Liver (tissue), 8 donors: ENCODE measurements at regions not wholly inside any gene's neighbourhood (a gene's known extent, or its start where the extent isn't known, plus 50 kb on each side); places are given as distances from the start of the nearest gene placed in this dataset.

Experiments used
- DNase-seq: peaks from one replicate; pipeline ENCODE4 v3.0.0-alpha.2; 2017; ENCODE audit warnings: low spot score
- H3K27ac ChIP-seq, 2 donors: one replicate each; pipeline ENCODE4 v1.7.0; 2013; ENCODE audit warnings: inconsistent platforms in 2 of 2, low read length in 2 of 2, control low read depth in 1 of 2, low read depth in 1 of 2, mild to moderate bottlenecking in 1 of 2
- H3K27me3 ChIP-seq, 4 donors: one replicate each; pipeline versions ENCODE4 v1.6.1 to v1.7.0; 2013; ENCODE audit warnings: low read length in 3 of 4, inconsistent platforms in 1 of 4, mild to moderate bottlenecking in 1 of 4, moderate library complexity in 1 of 4; ENCODE audit not compliant: control insufficient read depth in 4 of 4, insufficient read depth in 4 of 4
- H3K36me3 ChIP-seq, 4 donors: one replicate each; pipeline versions ENCODE4 v1.6.1 to v1.7.0; 2013; ENCODE audit warnings: low read length in 3 of 4, mild to moderate bottlenecking in 3 of 4, low read depth in 1 of 4, moderate library complexity in 1 of 4; ENCODE audit not compliant: control insufficient read depth in 4 of 4, insufficient read depth in 3 of 4
- H3K4me1 ChIP-seq, 4 donors: one replicate each; pipeline versions ENCODE4 v1.6.1 to v1.7.0; 2013; ENCODE audit warnings: low read length in 3 of 4, mild to moderate bottlenecking in 3 of 4, moderate library complexity in 1 of 4; ENCODE audit not compliant: control insufficient read depth in 4 of 4, insufficient read depth in 4 of 4
- H3K4me3 ChIP-seq, 3 donors: one replicate each; pipeline versions ENCODE4 v1.6.1 to v1.7.0; 2013; ENCODE audit warnings: low read length in 3 of 3, control low read depth in 1 of 3, low read depth in 1 of 3, mild to moderate bottlenecking in 1 of 3
- H3K9ac ChIP-seq, 2 donors: one replicate each; pipeline ENCODE4 v1.7.0; 2013; ENCODE audit warnings: low read length in 2 of 2, mild to moderate bottlenecking in 2 of 2, moderate library complexity in 2 of 2, control low read depth in 1 of 2, low read depth in 1 of 2
- H3K9me3 ChIP-seq, 4 donors: one replicate each; pipeline versions ENCODE4 v1.6.1 to v1.7.0; 2013; ENCODE audit warnings: low read length in 3 of 4; ENCODE audit not compliant: control insufficient read depth in 4 of 4
- ATF3 ChIP-seq: IDR thresholded peaks from 2 replicates; pipeline ENCODE4 v1.6.1; 2016; ENCODE audit warnings: antibody characterized with exemption
- CTCF ChIP-seq: fragments of 150-350 bp; IDR thresholded peaks from 2 replicates; pipeline ENCODE4 v1.5.1; 2017; ENCODE audit warnings: improper control_type of control experiment, low read depth, low read length; ENCODE audit not compliant: missing input control
- EGR1 ChIP-seq, 2 donors: IDR thresholded peaks; 2 replicates each; pipeline ENCODE4 v1.6.1; 2016 to 2018; ENCODE audit warnings: antibody characterized with exemption in 2 of 2, low read depth in 2 of 2
- FOXA1 ChIP-seq: IDR thresholded peaks from 2 replicates; pipeline ENCODE4 v1.6.1; 2016; ENCODE audit warnings: antibody characterized with exemption
- FOXA2 ChIP-seq: IDR thresholded peaks from 2 replicates; pipeline ENCODE4 v1.6.1; 2016; ENCODE audit warnings: antibody characterized with exemption
- GABPA ChIP-seq, 2 donors: IDR thresholded peaks in 1 of 2; conservative IDR thresholded peaks in 1 of 2; 2 replicates each; pipeline ENCODE4 v1.6.1; 2016; ENCODE audit warnings: antibody characterized with exemption in 2 of 2, mild to moderate bottlenecking in 1 of 2, moderate library complexity in 1 of 2
- HNF4A ChIP-seq, 2 donors: conservative IDR thresholded peaks; 2 replicates each; pipeline ENCODE4 v1.6.1; 2016; ENCODE audit warnings: antibody characterized with exemption in 2 of 2, mild to moderate bottlenecking in 2 of 2
- HNF4G ChIP-seq: IDR thresholded peaks from 2 replicates; pipeline ENCODE4 v1.6.1; 2016; ENCODE audit warnings: antibody characterized with exemption
- JUND ChIP-seq, 2 donors: IDR thresholded peaks; 2 replicates each; pipeline ENCODE4 v1.6.1; 2016; ENCODE audit warnings: antibody characterized with exemption in 2 of 2
- MAX ChIP-seq: IDR thresholded peaks from 2 replicates; pipeline ENCODE4 v1.6.1; 2016; ENCODE audit warnings: antibody characterized with exemption
- NR2F2 ChIP-seq: IDR thresholded peaks from 2 replicates; pipeline ENCODE4 v1.6.1; 2016; ENCODE audit warnings: antibody characterized with exemption
- RAD21 ChIP-seq, 2 donors: IDR thresholded peaks; 2 replicates each; pipeline ENCODE4 v1.6.1; 2016; ENCODE audit warnings: antibody characterized with exemption in 2 of 2, mild to moderate bottlenecking in 2 of 2
- REST ChIP-seq: IDR thresholded peaks from 2 replicates; pipeline ENCODE4 v1.6.1; 2016; ENCODE audit warnings: antibody characterized with exemption, mild to moderate bottlenecking
- RXRA ChIP-seq, 2 donors: IDR thresholded peaks; 2 replicates each; pipeline ENCODE4 v1.6.1; 2017 to 2018; ENCODE audit warnings: antibody characterized with exemption in 2 of 2, mild to moderate bottlenecking in 1 of 2
- SP1 ChIP-seq: IDR thresholded peaks from 2 replicates; pipeline ENCODE4 v1.6.1; 2018; ENCODE audit warnings: antibody characterized with exemption, mild to moderate bottlenecking
- TAF1 ChIP-seq: conservative IDR thresholded peaks from 2 replicates; pipeline ENCODE4 v1.6.1; 2016; ENCODE audit warnings: antibody characterized with exemption, mild to moderate bottlenecking
- YY1 ChIP-seq: IDR thresholded peaks from 2 replicates; pipeline ENCODE4 v1.6.1; 2016; ENCODE audit warnings: antibody characterized with exemption, mild to moderate bottlenecking
- ZBTB33 ChIP-seq: IDR thresholded peaks from 2 replicates; pipeline ENCODE4 v1.6.1; 2016; ENCODE audit warnings: antibody characterized with exemption
- WGBS: extraction: QIAGEN DNeasy Blood & Tissue Kit; methylation state at CpG from one replicate; pipeline ENCODE4 v1.1.7; 2013; 5-methylcytosine and 5-hydroxymethylcytosine counted together
- donor health status: healthy.
- donor health status: healthy.
- donor health status: healthy.
- donor health status: healthy.
- donor health status: healthy.

GRCh38 chr5:57410374-57411320, 72.0 kb downstream of the ACTBL2 start:
- no peak for TF ChIP-seq HNF4A (conservative IDR thresholded peaks at IDR 0.05)
- TF ChIP-seq NR2F2 = no peak
- TF ChIP-seq REST = no peak
- no peak for TF ChIP-seq FOXA1
- TF ChIP-seq GABPA (IDR thresholded peaks at IDR 0.05 in 1 of 2, conservative IDR thresholded peaks at IDR 0.05 in 1 of 2) = no peak
- no peaks in the 10 kb centered on the region for H3K9me3 ChIP-seq

GRCh38 chr5:57408714-57409113, 73.9 kb downstream of the ACTBL2 start:
- Histone ChIP-seq H3K9ac (peak overlapping the region in 1 of 2 donors; percentile 41), H3K4me3 (no peak overlapping the region), H3K36me3 (no peaks in the 10 kb centered on the region), H3K4me1 (peaks cover 10 to 44% (median 30%) of the 10 kb centered on the region in 4 donors), H3K27ac (peak overlapping the region; percentile 72 to 86), H3K27me3 (no peaks in the 10 kb centered on the region), H3K9me3 (no peaks in the 10 kb centered on the region)
- no peak for DNase-seq
- TF ChIP-seq JUND (IDR thresholded peaks at IDR 0.05) = peak; percentile 61 to 62
- TF ChIP-seq NR2F2 = peak; percentile 31
- TF ChIP-seq EGR1 (IDR thresholded peaks at IDR 0.05; ENCODE audit: low read depth in 2 of 2) = peak in 1 of 2 donors; percentile 17
- no peak for TF ChIP-seq FOXA2
- TF ChIP-seq MAX = peak; percentile 28
- TF ChIP-seq ZBTB33 = peak; percentile 46
- peak; percentile 90 for TF ChIP-seq SP1
- TF ChIP-seq GABPA (IDR thresholded peaks at IDR 0.05 in 1 of 2, conservative IDR thresholded peaks at IDR 0.05 in 1 of 2) = no peak
- no peak for TF ChIP-seq FOXA1
- TF ChIP-seq CTCF = no peak
- no peak for TF ChIP-seq REST
- TF ChIP-seq YY1 = peak; percentile 48
- peak; percentile 36 to 37 for TF ChIP-seq RAD21 (IDR thresholded peaks at IDR 0.05)
- no peak for TF ChIP-seq ATF3
- peak; percentile 98 for TF ChIP-seq HNF4A (conservative IDR thresholded peaks at IDR 0.05)
- peak; percentile 40 to 66 for TF ChIP-seq RXRA (IDR thresholded peaks at IDR 0.05)
- TF ChIP-seq TAF1 = no peak
- peak; percentile 85 for TF ChIP-seq HNF4G
- 9% methylated on average over 1 of the region's 1 CpG for WGBS

More at GRCh38 chr5:57410374-57411320, 72.0 kb downstream of the ACTBL2 start:
- H3K27me3 ChIP-seq = no peaks in the 10 kb centered on the region
- DNase-seq = no peak
- WGBS = 91% methylated on average over 3 of the region's 3 CpGs
- H3K4me3 ChIP-seq = no peak overlapping the region
- H3K27ac ChIP-seq = no peak overlapping the region
- H3K36me3 ChIP-seq = no peaks in the 10 kb centered on the region
- peaks cover 10 to 41% (median 30%) of the 10 kb centered on the region in 4 donors for H3K4me1 ChIP-seq
- H3K9ac ChIP-seq = no peak overlapping the region
